OCI-LY1 (cell line): ENCODE measurements at regions not wholly inside any gene's neighbourhood (a gene's known extent, or its start where the extent isn't known, plus 50 kb on each side); places are given as distances from the start of the nearest gene placed in this dataset.

Experiments used
- EZH2 ChIP-seq: fragments of 200-600 bp; sonication (generic), shearing (Covaris generic); IDR thresholded peaks from 2 replicates; pipeline ENCODE4 v1.8.0; 2017; ENCODE audit warnings: borderline replicate concordance, mixed run types, mild to moderate bottlenecking, antibody characterized with exemption, low read length, moderate library complexity, mixed read lengths
- TF ChIP-seq, protein P1 (sequence below): fragments of 200-600 bp; sonication (generic), shearing (Covaris generic); IDR thresholded peaks from 2 replicates; pipeline ENCODE4 v1.5.1; 2017; ENCODE audit warnings: mild to moderate bottlenecking, antibody characterized with exemption, low read length, moderate library complexity, mixed read lengths

DNA sequence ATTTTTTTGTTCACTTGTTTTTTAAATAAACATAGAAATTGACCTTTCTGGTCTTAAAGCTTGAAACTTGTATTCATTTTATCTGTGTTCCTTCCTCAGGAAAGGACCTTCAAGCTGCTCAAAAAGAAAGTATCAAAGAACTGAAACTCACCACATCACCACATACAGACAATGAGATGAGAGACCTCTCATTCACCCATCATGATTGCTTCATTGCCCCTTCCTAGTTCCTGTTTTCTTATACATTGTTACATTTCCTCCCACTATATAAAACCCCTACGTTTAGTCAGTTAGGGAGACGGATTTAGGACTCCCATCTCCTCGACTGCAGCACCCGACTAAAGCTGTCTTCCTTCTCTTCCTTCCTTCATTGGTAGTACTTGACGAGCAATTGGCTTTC, 180.5 kb upstream of the OPRM1 start:
- TF ChIP-seq, protein P1, sequence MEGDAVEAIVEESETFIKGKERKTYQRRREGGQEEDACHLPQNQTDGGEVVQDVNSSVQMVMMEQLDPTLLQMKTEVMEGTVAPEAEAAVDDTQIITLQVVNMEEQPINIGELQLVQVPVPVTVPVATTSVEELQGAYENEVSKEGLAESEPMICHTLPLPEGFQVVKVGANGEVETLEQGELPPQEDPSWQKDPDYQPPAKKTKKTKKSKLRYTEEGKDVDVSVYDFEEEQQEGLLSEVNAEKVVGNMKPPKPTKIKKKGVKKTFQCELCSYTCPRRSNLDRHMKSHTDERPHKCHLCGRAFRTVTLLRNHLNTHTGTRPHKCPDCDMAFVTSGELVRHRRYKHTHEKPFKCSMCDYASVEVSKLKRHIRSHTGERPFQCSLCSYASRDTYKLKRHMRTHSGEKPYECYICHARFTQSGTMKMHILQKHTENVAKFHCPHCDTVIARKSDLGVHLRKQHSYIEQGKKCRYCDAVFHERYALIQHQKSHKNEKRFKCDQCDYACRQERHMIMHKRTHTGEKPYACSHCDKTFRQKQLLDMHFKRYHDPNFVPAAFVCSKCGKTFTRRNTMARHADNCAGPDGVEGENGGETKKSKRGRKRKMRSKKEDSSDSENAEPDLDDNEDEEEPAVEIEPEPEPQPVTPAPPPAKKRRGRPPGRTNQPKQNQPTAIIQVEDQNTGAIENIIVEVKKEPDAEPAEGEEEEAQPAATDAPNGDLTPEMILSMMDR, result no peak
- no peak for TF ChIP-seq EZH2
